NOMO-1 treated with dmso at 0.1 percent for 144 hours (cell line): ENCODE measurements at regions not wholly inside any gene's neighbourhood (a gene's known extent, or its start where the extent isn't known, plus 50 kb on each side); places are given as distances from the start of the nearest gene placed in this dataset.

Experiments
- DNase-seq: peaks from one replicate; lab custom pipeline; 2025; ENCODE audit not compliant: unreplicated experiment; lab: John Stamatoyannopoulos, UW

- no peak for DNase-seq
Measured at GRCh38 chr9:113695901-113696300, 180.2 kb upstream of the ZNF618 start.

- no peak for DNase-seq
Measured at GRCh38 chr9:113701774-113702755, 174.0 kb upstream of the ZNF618 start.

- no peak for DNase-seq
Measured at GRCh38 chr9:113705306-113705927, 170.7 kb upstream of the ZNF618 start.

DNA sequence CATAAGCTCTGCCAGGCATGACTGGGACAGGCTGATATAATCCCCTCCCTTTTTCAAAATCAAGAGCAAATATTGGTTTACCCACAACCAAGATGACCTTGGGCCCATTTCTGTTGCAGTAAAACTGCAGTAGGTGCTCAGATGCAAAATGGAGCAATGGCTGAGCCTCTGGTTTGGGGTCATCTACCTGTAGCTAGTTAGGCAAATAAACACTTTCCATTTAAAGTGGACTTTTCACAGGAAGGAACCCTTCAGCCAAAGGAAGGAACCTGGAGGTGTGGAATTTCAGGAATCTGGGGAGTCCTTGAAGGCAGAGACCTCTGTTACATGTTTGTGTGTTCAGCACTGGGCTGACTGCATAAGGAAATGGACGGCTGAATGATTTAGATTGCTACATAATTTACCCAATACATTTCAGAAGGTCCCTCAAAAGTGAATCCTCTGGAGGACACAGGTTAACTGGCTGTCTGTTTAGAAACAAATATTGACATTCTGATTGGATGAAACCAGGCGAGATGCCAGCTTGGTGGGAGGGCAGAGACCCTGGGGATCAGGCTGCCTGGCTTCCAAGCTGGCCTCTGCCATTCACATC lies 170.1 kb upstream of the ZNF618 start:
- no peak for DNase-seq

- no peak for DNase-seq
Measured at GRCh38 chr9:113707953-113708695, 168.0 kb upstream of the ZNF618 start.

GRCh38 chr9:113708821-113709713 lies 167.0 kb upstream of the ZNF618 start:
- DNase-seq: no peak

GRCh38 chr9:113709721-113710120 lies 166.4 kb upstream of the ZNF618 start:
- DNase-seq: no peak

GRCh38 chr9:113711251-113711650 lies 164.9 kb upstream of the ZNF618 start:
- no peak for DNase-seq

DNA sequence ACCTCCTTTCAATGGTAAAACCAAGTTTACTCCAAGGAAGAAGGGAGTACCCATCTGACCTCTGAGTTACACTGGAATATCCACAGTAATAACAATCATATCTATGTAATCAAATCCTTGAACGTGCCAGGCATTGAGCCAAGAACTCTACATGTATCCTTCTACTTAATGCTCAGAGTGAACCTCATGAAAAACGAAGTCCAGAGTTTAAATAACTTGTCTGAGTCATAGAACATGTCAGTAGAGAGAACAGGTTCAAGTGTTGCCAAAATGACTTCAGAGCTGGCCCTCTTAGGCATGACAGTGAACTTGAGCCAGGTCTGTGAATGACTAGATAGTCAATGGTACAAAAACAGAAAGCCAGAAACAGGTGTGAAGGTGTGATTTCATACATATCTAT lies 164.1 kb upstream of the ZNF618 start:
- DNase-seq: no peak

GRCh38 chr9:113715086-113715485 lies 161.0 kb upstream of the ZNF618 start:
- DNase-seq: no peak

GRCh38 chr9:113719919-113720318 lies 156.2 kb upstream of the ZNF618 start:
- no peak for DNase-seq

- no peak for DNase-seq
Measured at GRCh38 chr9:113720495-113720894, 155.6 kb upstream of the ZNF618 start.

DNA sequence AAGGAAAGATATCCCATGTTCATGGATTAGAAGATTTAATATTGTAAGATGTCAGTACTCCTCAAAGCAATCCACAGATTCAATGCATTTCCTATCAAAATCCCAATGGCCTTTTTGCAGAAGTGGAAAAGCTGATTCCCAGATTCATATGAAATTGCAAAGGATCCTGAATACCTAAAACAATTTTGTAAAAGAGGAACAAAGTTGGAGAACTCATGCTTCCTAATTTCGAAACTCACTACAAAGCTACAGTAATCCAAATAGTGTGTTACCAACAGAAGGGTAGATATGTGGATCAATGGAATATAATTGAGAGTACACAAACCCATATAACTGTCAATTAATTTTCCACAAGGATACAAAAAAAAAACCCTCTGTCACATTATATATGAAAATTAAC lies 154.3 kb upstream of the ZNF618 start:
- DNase-seq: no peak

- DNase-seq: no peak
Measured at GRCh38 chr9:113724202-113724601, 151.9 kb upstream of the ZNF618 start.

GRCh38 chr9:113728989-113729388 lies 147.1 kb upstream of the ZNF618 start:
- no peak for DNase-seq

- no peak for DNase-seq
Measured at GRCh38 chr9:113734826-113735225, 141.3 kb upstream of the ZNF618 start.

- peak; percentile 15 for DNase-seq
Measured at GRCh38 chr9:113737517-113738271, 138.4 kb upstream of the ZNF618 start.

DNA sequence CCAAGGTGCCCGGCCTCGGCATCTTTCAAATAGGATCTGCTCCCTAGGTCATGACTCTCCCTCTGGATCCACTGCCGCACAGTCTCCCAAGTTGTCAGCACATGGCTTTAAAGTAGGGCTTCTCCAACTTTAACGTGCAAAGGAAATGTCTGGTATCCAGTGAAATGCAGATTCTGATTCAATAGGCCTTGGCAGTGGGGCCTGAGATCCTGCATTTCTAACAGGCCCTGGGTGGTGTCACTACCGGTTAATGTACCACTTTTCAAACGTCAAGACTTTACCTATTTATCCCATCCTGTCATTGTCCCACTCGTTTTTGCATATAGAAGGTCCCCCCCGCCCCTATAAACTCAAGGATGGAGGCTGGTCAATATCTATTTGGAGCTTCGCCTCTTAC lies 137.6 kb upstream of the ZNF618 start:
- DNase-seq: no peak

GRCh38 chr9:113738893-113739604 lies 137.1 kb upstream of the ZNF618 start:
- DNase-seq: no peak
